ENCODE measurements at regions not wholly inside any gene's neighbourhood (a gene's known extent, or its start where the extent isn't known, plus 50 kb on each side); places are given as distances from the start of the nearest gene placed in this dataset.
A peak's percentile ranks its signal among the peaks of the same experiment; 100 is the strongest.
"Not testable (repeated sequence)": the region's sequence is repeated elsewhere in the genome, so short reads cannot be mapped to it uniquely, and the experiment has no call there.

GRCh38 chrX:112520124-112520523 is 159.6 kb downstream of the LHFPL1 start:
- no peak for TF ChIP-seq CTCF (IDR thresholded peaks at IDR 0.05; ENCODE audit: insufficient read depth, low read depth, low read length, missing control alignments)
- no peak for DNase-seq (ENCODE audit: low read depth)

GRCh38 chrX:112513154-112513553 is 166.6 kb downstream of the LHFPL1 start:
- no peak for TF ChIP-seq CTCF (IDR thresholded peaks at IDR 0.05; ENCODE audit: insufficient read depth, low read depth, low read length, missing control alignments)
- no peak overlapping the region for H3K4me3 ChIP-seq (ENCODE audit: low read length)
- peak; percentile 28 for DNase-seq (ENCODE audit: low read depth)

More at GRCh38 chrX:112520124-112520523, 159.6 kb downstream of the LHFPL1 start:
- H3K4me3 ChIP-seq (ENCODE audit: low read length): no peak overlapping the region

- no peak for DNase-seq (ENCODE audit: low read depth)
- no peak for TF ChIP-seq CTCF (IDR thresholded peaks at IDR 0.05; ENCODE audit: insufficient read depth, low read depth, low read length, missing control alignments)
- H3K4me3 ChIP-seq (ENCODE audit: low read length): no peak overlapping the region
These were observed 167.2 kb downstream of the LHFPL1 start for GRCh38 chrX:112512509-112512908.

- DNase-seq (ENCODE audit: low read depth): no peak
- no peak for TF ChIP-seq CTCF (IDR thresholded peaks at IDR 0.05; ENCODE audit: insufficient read depth, low read depth, low read length, missing control alignments)
- no peak overlapping the region for H3K4me3 ChIP-seq (ENCODE audit: low read length)
These were observed 169.1 kb downstream of the LHFPL1 start for GRCh38 chrX:112510629-112511028.

- H3K4me3 ChIP-seq (ENCODE audit: low read length): no peak overlapping the region
- no peak for DNase-seq (ENCODE audit: low read depth)
- TF ChIP-seq CTCF (IDR thresholded peaks at IDR 0.05; ENCODE audit: insufficient read depth, low read depth, low read length, missing control alignments): no peak
These were observed 202.1 kb downstream of the LHFPL1 start for GRCh38 chrX:112477653-112478052.

GRCh38 chrX:112473654-112474053 is 206.1 kb downstream of the LHFPL1 start:
- DNase-seq (ENCODE audit: low read depth): no peak
- H3K4me3 ChIP-seq (ENCODE audit: low read length): no peak overlapping the region
- TF ChIP-seq CTCF (IDR thresholded peaks at IDR 0.05; ENCODE audit: insufficient read depth, low read depth, low read length, missing control alignments): no peak

- no peak for TF ChIP-seq CTCF (IDR thresholded peaks at IDR 0.05; ENCODE audit: insufficient read depth, low read depth, low read length, missing control alignments)
- H3K4me3 ChIP-seq (ENCODE audit: low read length): no peak overlapping the region
- no peak for DNase-seq (ENCODE audit: low read depth)
These were observed 209.2 kb downstream of the LHFPL1 start for GRCh38 chrX:112470551-112470950.

- not testable (repeated sequence) for DNase-seq (ENCODE audit: low read depth); H3K4me3 ChIP-seq (ENCODE audit: low read length)
These were observed 217.7 kb downstream of the LHFPL1 start for GRCh38 chrX:112461949-112462450.

Data from epithelial cell of esophagus (primary cell).